NCI-H510A treated with DMSO at 0.1 percent for 48 hours (cell line): ENCODE measurements at regions not wholly inside any gene's neighbourhood (a gene's known extent, or its start where the extent isn't known, plus 50 kb on each side); places are given as distances from the start of the nearest gene placed in this dataset.
"Not testable (repeated sequence)": the region's sequence is repeated elsewhere in the genome, so short reads cannot be mapped to it uniquely, and the experiment has no call there.

Experiments
- DNase-seq: peaks from one replicate; lab custom pipeline; 2025; lab: John Stamatoyannopoulos, UW

DNA sequence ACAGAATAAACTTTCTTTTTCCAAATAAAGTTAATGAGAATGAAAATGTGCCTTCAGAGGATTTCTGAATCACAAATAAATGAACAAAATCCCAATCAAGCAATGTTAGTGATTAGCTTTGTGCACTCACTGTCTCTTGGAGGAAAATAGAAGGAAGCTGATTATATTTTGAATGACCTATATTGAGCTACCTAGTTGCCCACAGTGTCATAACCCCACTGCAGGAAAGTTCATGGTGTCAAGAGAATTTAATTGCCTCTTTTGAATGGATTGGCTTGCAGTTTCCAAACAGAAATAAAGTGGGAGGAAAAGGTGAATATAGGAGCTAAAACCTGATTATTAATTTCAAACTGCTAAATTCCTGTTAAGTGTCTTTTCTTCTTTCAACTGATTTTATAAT, 515.9 kb downstream of the JRKL start:
- DNase-seq, result no peak

DNA sequence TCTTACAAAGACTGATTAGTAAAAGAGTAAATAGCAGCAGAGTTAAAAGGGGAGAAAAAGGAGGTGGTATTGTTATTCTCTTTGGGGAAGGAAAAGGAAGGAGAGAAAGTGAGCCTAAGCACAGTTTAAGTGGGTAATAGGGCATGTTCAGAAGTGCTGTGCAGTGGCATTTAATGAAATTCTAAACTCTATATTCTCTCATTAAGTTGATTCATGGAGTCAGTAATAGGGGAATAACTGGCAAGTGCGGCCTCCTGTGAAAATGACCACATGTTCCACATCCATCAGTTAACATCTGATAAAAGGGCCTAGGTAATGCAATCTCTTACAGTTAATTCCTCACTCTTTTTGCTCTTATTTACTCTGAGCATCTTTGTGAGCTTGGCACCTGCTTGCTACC, 516.7 kb downstream of the JRKL start:
- DNase-seq, result no peak

DNA sequence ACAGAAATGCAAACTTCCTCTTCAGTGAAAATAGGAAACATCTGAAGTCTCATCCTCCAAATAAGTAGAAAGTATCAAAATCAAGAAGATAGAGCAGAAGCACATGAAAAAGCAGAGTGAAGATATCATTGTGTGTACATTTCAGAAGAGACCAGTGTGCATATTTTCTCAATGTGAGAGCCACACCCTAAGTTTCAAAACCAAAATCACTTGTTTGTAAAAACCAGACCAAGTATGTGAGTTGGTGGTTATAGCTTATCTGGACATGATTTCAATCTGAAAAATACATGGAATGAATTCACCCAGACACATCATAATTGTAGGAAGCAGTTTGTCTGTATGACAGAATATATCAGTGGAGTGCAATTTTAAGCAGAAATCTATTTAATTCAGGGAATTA, 536.0 kb downstream of the JRKL start:
- no peak for DNase-seq

DNA sequence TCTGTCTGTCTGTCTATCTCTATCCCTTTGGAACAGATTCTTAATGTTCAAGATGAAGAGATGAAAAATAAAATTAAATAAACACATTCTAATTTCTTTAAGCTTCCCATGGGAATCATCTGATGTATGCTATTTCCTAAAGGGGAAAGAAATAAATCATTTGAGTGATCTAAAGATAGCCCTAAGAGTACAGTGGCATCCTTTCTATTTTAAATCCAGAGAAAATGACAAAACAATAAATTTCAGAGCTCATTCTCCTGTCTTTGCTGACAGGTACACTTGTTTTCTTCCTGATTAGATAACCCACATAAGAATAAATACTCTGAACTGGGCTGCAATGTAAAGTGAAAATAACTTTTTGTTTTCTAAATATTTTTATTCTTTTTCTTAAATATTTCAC, 550.4 kb downstream of the JRKL start:
- DNase-seq, result no peak

DNA sequence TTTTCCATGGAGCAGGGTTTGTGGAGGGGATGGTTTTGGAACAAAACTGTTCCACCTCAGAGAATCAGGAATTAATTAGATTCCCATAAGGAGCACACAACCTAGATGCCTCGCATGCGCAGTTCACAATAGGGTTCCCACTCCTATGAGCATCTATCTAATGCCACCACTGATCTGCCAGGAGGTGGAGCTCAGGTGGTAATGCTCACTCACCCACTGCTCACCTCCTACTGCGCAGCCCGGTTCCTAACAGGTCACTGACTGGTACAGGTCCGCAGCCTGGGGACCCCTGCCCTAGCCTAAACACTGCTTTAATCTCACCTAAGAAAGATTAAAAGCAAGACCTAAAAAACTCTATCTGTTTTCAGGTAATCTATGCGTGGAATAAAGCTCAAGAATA, 553.0 kb downstream of the JRKL start:
- no peak for DNase-seq

DNA sequence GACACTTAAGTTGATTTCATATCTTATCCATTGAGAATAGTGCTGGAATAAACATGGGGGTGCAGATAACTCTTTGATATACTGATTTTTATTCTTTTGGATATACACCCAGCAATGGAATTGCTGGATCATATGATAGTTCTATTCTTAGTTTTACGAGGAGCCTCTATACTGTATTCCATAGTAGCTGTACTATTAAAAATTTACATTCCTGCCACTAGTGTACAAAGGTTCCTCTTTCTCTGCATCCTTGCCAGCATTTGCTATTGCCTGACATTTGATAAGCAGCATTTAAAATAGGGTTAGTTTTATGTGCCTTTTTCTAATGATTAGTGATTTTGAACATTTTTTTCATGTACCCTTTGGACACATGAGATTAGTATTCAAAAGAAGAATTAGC, 554.2 kb downstream of the JRKL start:
- no peak for DNase-seq

DNA sequence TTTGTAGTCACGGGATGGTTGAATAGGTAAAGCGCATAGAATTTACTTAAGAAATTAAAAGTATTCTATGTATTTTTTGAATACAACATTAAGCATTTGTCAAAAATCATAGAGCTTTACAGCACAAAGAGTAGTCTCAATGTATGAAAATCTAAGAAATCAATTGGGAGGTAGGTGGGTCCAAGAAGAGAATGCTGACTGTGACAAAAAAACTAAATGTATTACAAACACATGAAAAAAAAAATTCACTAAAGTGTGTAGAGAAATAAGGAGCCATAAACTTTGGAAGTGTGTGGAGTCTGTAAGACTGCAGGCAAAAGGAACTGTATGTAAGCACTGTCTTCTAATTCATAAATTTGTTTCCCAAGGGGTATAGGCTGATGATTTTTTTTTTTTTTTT, 558.3 kb downstream of the JRKL start:
- no peak for DNase-seq

DNA sequence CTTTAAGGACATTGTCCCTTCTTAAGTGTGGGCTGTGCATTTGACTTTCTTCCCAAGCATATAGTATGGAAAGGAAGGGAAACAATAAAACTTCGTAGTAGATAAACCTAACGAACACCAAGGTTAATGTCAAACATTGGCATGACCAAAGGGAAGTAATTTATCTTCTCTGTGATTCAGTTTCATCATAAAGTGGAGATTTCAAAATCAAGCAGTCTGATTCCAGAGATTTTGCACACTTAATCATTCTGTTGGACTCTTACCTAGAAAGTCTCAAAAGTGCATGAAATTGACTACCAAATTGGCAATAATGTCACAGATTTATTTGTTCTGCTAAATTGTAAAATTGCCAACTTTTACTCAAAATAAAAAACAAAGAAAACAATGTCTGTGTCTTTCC, 559.7 kb downstream of the JRKL start:
- DNase-seq, result no peak

DNA sequence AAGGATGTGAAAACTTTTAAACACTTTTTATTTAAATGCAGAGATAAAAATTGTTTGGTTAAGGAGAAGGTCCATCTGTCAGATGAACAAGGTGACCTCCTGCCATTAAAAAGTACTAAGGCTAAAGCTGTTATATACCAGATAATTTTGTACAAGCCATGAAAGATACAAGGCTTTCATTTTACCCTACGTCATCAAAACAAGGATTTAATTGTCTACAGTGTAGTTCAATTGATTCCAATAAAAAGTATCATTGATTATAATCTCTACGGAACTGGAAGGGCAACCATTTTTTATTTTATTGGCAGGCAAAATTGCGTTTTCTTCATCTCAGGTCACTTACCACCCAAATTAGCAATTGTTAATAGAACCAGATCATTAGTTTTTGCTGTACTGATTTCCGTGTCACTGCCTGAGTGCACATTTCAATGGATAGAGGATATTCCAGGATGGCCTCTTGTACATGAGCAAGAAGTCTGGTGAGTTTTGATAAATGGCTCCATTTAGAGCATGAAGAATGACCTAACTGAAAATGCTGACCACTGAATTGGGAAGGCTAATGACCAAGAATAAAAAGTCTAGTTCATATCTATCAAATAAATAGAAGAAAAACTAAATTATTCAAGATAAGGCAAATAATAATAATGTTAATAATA, 564.9 kb downstream of the JRKL start:
- DNase-seq, result no peak

DNA sequence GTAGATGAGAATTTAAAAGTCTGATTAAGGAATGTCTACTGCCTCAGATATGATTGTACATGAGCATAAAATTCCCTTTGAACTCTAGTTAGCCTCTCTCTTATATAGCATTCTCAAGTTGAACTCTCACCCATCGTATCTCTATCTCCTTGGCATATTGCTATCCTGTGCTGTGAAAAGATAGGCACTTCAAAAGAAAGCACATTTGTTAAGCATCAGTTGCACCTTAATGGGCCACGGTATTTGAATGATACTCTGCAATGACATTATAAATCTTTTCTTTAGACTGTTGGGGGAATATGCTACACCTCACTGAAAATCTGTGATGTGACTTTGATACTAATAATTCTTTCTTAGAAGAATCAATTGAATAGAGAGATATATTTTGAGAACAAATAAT, 570.7 kb downstream of the JRKL start:
- no peak for DNase-seq

DNA sequence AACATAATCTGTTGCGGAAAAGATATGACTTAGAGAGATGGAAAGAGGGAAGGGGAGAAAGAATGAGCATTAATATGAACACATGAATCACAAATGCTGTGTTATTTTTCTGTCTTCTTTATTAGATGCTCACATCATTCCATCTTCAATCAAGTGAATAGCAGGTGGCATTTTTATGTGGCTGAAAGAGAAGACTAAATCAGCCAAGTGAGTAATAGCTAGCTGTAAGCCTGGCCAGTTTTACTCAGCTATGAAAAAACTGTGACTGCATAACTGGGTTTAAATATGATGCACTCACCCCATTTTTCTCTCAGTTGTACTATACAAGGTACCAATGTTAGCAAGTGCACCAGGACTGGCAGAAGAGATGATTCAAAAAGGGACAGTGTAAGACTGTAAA, 571.1 kb downstream of the JRKL start:
- no peak for DNase-seq

DNA sequence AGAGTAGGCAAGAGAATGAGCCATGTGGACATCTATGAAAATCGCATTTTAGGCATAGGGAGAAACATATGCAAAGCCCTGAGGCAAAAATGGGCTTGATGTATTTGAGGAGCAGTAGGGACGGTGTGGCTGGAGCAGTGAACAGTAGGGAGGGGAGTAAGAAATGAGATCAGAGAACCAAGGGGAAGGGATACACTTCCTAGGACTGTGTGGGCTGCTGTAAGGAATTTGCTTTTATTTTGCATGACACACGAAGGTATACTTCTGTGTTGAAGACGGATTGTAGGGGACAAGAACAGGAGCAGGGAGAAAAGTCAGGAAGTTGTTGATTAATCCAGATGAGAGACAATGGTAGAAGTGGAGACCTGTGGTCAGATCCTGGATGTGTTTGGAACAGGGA, 572.1 kb downstream of the JRKL start:
- no peak for DNase-seq

DNA sequence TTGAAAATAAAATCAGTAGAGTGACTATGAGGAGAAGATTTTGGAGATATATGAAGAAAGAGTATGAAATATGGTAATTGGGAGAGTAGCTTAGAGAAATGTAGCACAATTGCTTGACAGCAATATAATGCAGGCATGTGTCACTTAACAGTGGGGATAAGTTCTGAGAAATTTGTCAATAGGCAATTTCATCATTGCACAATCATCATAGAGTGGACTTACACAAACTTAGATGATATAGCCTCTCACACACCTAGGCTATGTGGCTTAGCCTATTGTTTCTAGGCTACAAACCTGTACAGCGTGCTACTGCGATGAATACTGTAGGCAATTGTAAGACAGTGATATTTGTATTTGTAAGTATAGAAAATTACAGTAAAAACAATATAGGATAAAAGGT, 573.6 kb downstream of the JRKL start:
- no peak for DNase-seq

DNA sequence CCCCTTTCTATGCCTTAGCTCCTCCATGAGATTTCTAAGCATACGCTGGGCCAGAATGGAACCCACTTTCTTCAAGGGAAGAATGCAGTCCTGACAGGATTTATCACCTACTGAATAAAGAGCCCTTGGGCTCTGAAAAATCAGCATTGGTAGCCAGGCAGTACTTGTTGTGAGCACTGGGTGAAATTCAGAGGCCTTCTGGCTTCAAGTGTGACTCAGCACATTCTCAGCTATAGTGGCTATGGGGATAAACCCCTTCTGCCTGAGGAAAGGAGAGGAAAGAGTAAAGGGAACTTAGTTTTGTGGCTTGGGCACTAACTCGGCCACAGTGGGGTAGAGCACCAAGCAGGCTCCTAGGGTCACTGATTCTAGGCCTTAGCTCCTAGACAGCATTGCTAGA, 574.8 kb downstream of the JRKL start:
- DNase-seq, result no peak

DNA sequence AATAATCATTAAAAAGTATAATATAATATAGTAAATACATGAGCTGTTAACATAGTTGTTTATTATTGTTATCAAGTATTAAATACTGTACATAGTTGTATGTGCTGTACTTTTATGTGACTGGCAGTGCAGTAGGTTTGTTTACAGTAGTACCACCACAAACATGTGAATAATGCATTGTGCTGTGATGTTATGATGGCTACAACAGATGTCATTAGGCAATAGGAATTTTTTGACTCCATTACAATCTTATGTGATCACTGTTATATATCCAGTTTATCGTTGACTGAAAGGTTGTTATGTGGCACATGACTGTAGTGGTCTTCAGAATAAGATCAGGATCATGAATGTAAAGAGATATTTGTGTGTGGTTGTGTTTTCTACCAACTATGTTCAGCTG, 577.8 kb downstream of the JRKL start:
- no peak for DNase-seq

DNA sequence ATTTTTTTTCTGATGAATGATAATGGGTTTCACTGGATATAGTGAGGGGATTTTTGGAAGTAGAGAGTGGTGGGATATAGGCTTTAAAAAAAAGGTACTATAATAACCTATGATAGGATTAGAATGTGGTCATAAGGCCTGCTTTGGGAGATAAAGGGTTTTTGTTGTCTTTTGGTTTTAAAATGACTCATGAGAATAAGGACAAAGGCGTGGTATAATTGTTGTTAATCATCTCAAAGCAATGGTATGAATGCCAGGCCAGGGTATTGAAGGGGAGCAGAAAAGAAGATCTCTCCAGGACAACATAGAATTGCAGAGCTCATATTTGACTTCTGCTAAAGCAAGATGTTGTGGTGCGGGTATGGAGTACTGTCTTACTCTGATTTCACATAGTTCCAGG, 579.4 kb downstream of the JRKL start:
- no peak for DNase-seq

DNA sequence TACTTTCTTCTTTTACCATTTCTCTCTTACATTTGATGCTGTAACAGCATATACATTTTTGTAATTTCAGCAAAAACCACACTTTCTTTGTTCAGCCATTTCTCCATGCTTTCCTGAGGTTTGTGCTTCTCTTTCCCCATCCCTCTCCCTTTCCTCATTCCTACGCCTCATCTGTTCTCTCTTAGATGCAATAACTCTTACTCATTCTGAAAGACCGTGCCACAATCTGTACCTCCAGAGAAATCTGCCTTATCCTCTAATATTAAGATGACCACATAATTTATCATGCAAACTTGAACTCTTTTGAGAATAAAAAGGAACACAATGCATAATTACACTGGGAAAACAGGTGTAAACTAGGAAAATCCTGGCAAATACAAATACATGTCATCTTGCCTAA, 588.9 kb downstream of the JRKL start:
- no peak for DNase-seq

DNA sequence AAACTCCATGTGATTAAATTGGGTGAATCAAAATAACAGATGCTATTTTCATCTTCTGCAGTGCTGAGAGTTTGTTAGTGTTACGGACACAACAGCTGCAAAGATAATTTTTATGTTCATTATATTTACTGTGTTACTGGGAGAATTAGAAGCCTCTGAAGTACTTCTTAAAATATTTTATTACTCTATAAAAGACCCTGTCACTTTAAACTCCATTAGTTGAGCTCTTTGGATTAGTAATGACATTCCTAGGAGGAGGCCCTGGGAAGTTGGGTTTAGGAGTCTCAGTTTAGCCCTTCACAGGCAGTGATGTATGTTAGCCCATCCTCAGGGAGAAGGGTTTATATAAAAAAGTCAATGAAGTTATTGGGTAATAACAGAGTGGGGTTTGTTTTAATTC, 596.7 kb downstream of the JRKL start:
- DNase-seq, result no peak

DNA sequence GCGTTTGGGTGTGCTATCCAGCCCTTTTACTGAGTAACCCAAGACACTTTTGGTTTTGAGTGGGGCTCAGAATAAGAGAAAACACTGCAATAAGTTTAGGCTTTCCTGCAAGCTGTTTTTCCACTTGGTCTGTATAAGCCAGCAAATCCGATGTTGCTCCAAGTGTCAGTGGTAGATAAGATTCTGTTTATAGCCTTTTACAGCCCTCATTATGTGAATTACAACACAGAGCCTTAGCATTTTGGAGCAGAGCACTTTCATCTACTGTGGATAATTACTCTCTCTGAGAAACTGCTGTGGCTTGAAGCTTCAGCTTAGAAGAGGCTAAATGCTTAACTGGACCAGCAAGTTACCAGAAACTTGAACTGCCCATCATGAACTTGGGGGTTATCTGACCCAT, 601.1 kb downstream of the JRKL start:
- DNase-seq, result no peak

DNA sequence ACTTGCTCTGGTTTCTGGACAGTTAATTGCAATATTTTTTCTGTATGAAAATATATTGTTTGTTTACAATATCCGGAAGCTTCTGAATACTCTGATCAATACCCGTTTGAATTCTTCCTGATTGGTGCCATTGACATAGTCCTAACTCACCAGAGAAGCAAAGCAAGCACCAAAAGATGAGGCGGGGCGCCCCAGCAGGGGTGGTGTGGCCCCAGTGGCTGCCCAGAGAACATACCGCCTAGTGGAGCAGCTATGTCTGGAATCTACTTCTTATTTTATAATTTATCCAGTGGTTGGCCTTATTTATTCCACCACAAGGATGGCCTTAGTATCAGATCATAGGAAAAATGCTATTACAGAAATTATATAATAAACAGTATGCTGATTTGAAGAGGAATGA, 610.7 kb downstream of the JRKL start:
- no peak for DNase-seq

DNA sequence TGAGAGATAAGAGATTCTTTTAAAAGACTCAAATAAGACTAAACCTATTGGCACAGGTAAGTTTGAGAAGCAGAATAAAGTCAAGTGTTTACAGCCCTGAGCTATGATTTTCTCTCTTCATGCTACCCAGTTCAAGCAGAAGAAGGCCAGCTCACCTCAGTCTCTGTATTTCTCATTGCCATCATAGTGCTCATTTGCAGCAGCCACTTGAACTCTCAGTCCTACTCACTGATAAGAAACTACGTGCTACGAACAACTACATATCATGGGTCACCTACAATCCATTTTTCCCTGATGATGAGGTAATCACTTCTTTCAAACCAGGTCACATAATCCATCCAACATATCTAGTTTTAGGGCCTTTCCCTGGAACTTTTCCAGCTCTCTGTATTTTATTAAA, 617.5 kb downstream of the JRKL start:
- no peak for DNase-seq

DNA sequence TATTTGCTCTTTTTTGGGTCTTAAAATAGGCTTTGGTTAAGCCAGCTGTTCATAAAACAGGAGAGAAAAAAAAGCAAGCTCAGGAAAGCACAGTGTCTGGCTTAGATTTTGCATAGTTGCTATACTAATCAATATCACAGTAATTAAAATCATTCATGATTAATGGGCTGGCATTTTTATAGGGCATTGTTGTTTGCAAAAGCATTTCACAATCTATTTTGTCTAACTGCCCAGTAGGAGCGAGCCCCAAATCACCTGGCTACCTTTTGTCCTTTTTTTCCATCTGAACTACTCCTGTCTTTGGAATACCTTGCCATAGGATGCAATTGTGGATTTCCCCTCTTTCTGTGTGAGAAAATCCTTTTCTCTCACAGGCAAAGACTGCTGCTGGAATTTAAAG, 619.8 kb downstream of the JRKL start:
- DNase-seq, result no peak

DNA sequence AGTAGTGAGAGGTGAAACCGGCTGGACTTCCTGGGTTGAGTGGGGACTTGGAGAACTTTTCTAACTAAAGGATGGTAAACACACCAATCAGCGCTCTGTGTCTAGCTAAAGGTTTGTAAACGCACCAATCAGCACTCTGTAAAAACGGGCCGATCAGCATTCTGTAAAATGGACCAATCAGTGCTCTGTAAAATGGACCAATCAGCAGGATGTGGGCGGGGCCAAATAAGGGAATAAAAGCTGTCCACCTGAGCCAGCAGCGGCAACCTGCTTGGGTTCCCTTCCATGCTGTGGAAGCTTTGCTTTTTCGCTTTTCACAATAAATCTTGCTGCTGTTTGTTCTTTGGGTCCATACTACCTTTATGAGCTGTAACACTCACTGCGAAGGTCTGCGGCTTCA, 621.2 kb downstream of the JRKL start:
- DNase-seq, result not testable (repeated sequence)

DNA sequence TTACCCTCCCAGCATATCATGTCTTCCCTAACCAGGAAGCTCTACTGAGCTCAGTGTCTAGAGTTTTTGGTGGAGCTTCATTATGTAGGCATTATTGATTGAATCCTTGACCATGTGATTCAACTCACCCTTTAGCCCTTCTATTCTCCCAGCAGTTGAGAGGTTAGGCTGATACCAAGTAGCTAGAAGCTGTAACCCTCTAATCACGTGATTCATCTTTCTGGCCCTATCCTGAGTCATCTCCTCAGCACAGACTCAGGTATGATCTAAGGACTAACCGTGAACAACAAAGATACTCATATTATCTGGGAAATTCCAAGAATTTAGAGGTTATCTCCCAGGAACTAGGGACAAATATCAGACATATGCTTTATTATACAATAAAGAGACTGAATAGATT, 625.5 kb downstream of the JRKL start:
- DNase-seq, result no peak

DNA sequence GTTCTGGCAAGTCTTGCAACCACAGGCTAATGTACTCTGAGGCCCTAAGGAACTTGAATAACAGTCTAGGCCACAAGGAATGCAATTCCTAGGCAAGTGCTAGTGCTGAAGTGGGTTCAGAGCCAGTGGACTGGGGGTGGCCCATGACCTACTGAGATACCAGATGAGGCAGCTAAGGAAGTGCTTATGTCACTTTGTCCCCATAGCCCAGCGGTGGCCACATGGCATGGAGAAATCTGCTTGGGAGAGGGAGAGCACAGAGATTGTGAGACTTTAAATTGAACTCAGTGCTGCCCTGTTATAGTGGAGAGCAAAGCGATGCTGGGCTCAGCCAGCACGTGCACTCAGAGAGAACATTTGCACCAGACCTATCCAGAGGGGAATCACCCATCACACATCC, 629.5 kb downstream of the JRKL start:
- DNase-seq, result no peak
